ENCODE measurements at regions not wholly inside any gene's neighbourhood (a gene's known extent, or its start where the extent isn't known, plus 50 kb on each side); places are given as distances from the start of the nearest gene placed in this dataset.

DNA sequence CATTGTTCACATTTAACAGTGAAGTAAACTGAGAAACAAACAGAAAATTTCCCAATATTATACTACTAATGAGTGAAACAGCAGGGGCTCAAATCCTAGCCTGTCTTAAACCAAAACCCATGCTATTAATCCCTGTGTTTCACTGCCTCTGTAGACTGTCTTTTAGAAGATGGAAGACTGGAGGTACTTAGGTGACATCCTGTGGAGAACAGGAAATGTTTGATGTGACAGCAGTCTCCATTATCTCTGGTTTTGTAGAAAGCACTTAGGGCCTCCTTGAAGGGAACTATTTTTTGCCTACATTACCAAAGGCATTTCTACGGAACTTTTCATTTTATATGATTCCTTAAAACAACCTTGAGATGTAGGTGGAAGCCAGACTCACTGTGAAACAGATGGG lies 288.1 kb upstream of the SORL1-AS1 start:
- DNase-seq (ENCODE audit: low read depth) = no peak
- no peak overlapping the region for H3K4me3 ChIP-seq (ENCODE audit: low read depth, low read length)
- TF ChIP-seq, protein P1, sequence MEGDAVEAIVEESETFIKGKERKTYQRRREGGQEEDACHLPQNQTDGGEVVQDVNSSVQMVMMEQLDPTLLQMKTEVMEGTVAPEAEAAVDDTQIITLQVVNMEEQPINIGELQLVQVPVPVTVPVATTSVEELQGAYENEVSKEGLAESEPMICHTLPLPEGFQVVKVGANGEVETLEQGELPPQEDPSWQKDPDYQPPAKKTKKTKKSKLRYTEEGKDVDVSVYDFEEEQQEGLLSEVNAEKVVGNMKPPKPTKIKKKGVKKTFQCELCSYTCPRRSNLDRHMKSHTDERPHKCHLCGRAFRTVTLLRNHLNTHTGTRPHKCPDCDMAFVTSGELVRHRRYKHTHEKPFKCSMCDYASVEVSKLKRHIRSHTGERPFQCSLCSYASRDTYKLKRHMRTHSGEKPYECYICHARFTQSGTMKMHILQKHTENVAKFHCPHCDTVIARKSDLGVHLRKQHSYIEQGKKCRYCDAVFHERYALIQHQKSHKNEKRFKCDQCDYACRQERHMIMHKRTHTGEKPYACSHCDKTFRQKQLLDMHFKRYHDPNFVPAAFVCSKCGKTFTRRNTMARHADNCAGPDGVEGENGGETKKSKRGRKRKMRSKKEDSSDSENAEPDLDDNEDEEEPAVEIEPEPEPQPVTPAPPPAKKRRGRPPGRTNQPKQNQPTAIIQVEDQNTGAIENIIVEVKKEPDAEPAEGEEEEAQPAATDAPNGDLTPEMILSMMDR (IDR thresholded peaks at IDR 0.05; ENCODE audit: low read depth, low read length, missing control alignments) = no peak

DNA sequence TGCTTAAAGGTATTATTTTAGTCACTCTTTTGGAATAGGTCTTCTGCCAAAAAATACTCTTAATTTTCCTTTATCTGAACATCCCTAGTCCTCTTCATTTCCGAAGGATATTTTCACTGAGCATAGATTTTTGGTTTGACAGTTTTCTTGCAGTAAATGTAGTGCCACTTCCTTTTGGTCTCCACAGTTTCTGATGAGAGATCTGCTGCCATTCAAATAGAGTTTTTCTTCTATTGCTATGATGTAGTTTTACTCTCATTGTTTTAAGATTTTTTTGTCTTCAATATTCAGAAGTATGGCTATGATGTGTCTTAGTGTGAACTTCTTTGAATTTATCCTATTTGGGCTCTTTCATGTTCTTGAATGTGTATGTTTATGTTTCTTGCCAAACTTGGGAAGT lies 281.1 kb upstream of the SORL1-AS1 start:
- no peak for DNase-seq (ENCODE audit: low read depth)
- TF ChIP-seq, protein P1 (IDR thresholded peaks at IDR 0.05; ENCODE audit: low read depth, low read length, missing control alignments) = no peak
- no peak overlapping the region for H3K4me3 ChIP-seq (ENCODE audit: low read depth, low read length)

GRCh38 chr11:121727942-121728341 lies 275.2 kb upstream of the SORL1-AS1 start:
- DNase-seq (ENCODE audit: low read depth) = no peak
- TF ChIP-seq, protein P1 (IDR thresholded peaks at IDR 0.05; ENCODE audit: low read depth, low read length, missing control alignments) = no peak
- no peak overlapping the region for H3K4me3 ChIP-seq (ENCODE audit: low read depth, low read length)

- DNase-seq (ENCODE audit: low read depth) = no peak
- H3K4me3 ChIP-seq (ENCODE audit: low read depth, low read length) = no peak overlapping the region
- TF ChIP-seq, protein P1 (IDR thresholded peaks at IDR 0.05; ENCODE audit: low read depth, low read length, missing control alignments) = no peak
Observed at GRCh38 chr11:121723246-121723741, 270.5 kb upstream of the SORL1-AS1 start.

GRCh38 chr11:121722431-121723245 lies 269.9 kb upstream of the SORL1-AS1 start:
- TF ChIP-seq, protein P1 (IDR thresholded peaks at IDR 0.05; ENCODE audit: low read depth, low read length, missing control alignments) = no peak
- H3K4me3 ChIP-seq (ENCODE audit: low read depth, low read length) = no peak overlapping the region
- no peak for DNase-seq (ENCODE audit: low read depth)

DNA sequence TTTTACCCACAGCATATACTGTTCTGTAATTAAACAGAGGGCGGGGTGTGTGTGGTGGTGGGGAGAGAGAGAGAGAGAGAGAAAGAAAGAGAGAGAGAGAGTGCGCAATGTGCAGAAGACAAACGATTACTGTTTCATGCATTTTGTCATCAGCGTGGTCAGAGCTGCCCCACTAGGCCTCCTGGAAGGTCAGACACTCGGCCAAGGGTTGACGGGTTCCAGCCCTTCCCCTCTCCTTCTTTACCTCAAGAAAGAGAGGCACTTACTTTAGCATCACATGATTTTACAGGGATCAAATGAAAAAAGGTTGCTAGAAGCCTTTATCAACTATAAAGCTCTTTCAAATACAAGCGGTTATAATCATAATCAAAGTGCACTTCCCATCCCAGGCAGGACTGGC lies 269.2 kb upstream of the SORL1-AS1 start:
- TF ChIP-seq, protein P1 (IDR thresholded peaks at IDR 0.05; ENCODE audit: low read depth, low read length, missing control alignments) = no peak
- H3K4me3 ChIP-seq (ENCODE audit: low read depth, low read length) = no peak overlapping the region
- DNase-seq (ENCODE audit: low read depth) = no peak

GRCh38 chr11:121721448-121721847 lies 268.7 kb upstream of the SORL1-AS1 start:
- TF ChIP-seq, protein P1 (IDR thresholded peaks at IDR 0.05; ENCODE audit: low read depth, low read length, missing control alignments) = no peak
- DNase-seq (ENCODE audit: low read depth) = no peak
- H3K4me3 ChIP-seq (ENCODE audit: low read depth, low read length) = no peak overlapping the region

Data from GM12864 (cell line).